GM23338 (cell line): ENCODE measurements at regions not wholly inside any gene's neighbourhood (a gene's known extent, or its start where the extent isn't known, plus 50 kb on each side); places are given as distances from the start of the nearest gene placed in this dataset.

ENCODE experiments used
- CREB1 ChIP-seq: fragments of 250-450 bp; sonication (Bioruptor Pico); IDR thresholded peaks from 2 replicates; pipeline ENCODE4 v1.5.0; 2020; ENCODE audit warnings: low read depth, mild to moderate bottlenecking, moderate library complexity
- ETS1 ChIP-seq: IDR thresholded peaks from 2 replicates; pipeline ENCODE4 v1.6.1; 2016; ENCODE audit warnings: antibody characterized with exemption
- EZH2 ChIP-seq: fragments of 200-600 bp; sonication (generic); IDR thresholded peaks from one replicate; pipeline ENCODE4 v1.8.0; 2017; ENCODE audit warnings: antibody characterized with exemption, mild to moderate bottlenecking, low read depth; ENCODE audit not compliant: unreplicated experiment
- EZH2phosphoT487 ChIP-seq: fragments of 200-600 bp; sonication (generic); IDR thresholded peaks from one replicate; pipeline ENCODE4 v1.8.1; 2018; ENCODE audit warnings: antibody characterized with exemption; ENCODE audit not compliant: unreplicated experiment
- JUNB ChIP-seq: IDR thresholded peaks from one replicate; pipeline ENCODE4 v1.6.1; 2016; ENCODE audit warnings: antibody characterized with exemption; ENCODE audit not compliant: unreplicated experiment
- NANOG ChIP-seq: IDR thresholded peaks from 2 replicates; pipeline ENCODE4 v1.6.1; 2016; ENCODE audit warnings: antibody characterized with exemption, borderline replicate concordance
- POLR2AphosphoS5 ChIP-seq: IDR thresholded peaks from 2 replicates; pipeline ENCODE4 v1.6.1; 2016; ENCODE audit warnings: antibody characterized with exemption, low read depth
- STAT1 ChIP-seq: IDR thresholded peaks from one replicate; pipeline ENCODE4 v1.6.1; 2016; ENCODE audit warnings: antibody characterized with exemption; ENCODE audit not compliant: unreplicated experiment
- ZNF114 ChIP-seq: fragments of 250-450 bp; sonication (Bioruptor Pico); IDR thresholded peaks from 2 replicates; pipeline ENCODE4 v1.5.0; 2020; ENCODE audit warnings: mild to moderate bottlenecking, moderate library complexity
- ZNF331 ChIP-seq: fragments of 250-450 bp; sonication (Bioruptor Pico); IDR thresholded peaks from 2 replicates; pipeline ENCODE4 v1.5.0; 2020; ENCODE audit warnings: low read depth, mild to moderate bottlenecking, moderate library complexity
- ZNF462 ChIP-seq: fragments of 250-450 bp; sonication (Bioruptor Pico); IDR thresholded peaks from 2 replicates; pipeline ENCODE4 v1.5.0; 2020; ENCODE audit warnings: mild to moderate bottlenecking, moderate library complexity
- TF ChIP-seq, protein P1 (sequence below), 2 experiments: fragments of 200-600 bp in 1 of 2; sonication (generic) in 1 of 2; conservative IDR thresholded peaks; 2 replicates each; pipeline versions ENCODE4 v1.5.1 to v1.6.1; 2016 to 2017; ENCODE audit warnings: antibody characterized with exemption in 2 of 2, low read depth in 2 of 2, mild to moderate bottlenecking in 2 of 2, moderate library complexity in 1 of 2
- TF ChIP-seq, protein P2 (sequence below): IDR thresholded peaks from one replicate; pipeline ENCODE4 v1.6.1; 2018; ENCODE audit warnings: antibody characterized with exemption; ENCODE audit not compliant: unreplicated experiment

DNA sequence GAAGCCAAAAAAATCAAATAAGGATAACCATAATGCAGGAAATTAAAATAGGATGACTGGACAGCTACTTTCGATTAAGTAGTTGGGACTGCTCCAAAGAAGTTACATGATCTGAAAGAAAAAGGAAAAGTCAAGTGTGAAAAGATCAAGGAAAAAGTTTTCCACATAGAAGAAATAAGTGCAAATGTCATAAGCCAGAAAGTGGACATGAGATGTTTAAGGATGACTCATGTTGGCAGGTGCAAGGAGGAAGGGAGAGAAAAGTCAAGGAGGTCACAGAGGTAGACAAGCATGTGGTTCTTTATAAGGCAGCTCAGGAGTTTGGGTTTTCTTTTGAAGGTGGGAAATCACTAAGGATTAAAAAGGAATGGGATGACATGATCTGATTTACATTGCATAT is 89.8 kb upstream of the GPRIN3 start:
- TF ChIP-seq, protein P1, sequence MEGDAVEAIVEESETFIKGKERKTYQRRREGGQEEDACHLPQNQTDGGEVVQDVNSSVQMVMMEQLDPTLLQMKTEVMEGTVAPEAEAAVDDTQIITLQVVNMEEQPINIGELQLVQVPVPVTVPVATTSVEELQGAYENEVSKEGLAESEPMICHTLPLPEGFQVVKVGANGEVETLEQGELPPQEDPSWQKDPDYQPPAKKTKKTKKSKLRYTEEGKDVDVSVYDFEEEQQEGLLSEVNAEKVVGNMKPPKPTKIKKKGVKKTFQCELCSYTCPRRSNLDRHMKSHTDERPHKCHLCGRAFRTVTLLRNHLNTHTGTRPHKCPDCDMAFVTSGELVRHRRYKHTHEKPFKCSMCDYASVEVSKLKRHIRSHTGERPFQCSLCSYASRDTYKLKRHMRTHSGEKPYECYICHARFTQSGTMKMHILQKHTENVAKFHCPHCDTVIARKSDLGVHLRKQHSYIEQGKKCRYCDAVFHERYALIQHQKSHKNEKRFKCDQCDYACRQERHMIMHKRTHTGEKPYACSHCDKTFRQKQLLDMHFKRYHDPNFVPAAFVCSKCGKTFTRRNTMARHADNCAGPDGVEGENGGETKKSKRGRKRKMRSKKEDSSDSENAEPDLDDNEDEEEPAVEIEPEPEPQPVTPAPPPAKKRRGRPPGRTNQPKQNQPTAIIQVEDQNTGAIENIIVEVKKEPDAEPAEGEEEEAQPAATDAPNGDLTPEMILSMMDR (conservative IDR thresholded peaks at IDR 0.05; ENCODE audit: low read depth in 2 of 2): no peak
- TF ChIP-seq EZH2 (no peak), ETS1 (no peak), POLR2AphosphoS5 (no peak), JUNB (no peak), STAT1 (no peak), CREB1 (no peak), EZH2phosphoT487 (no peak), ZNF114 (CRISPR knock-in tag) (no peak), ZNF331 (CRISPR knock-in tag) (no peak), NANOG (no peak), ZNF462 (CRISPR knock-in tag) (no peak)
- TF ChIP-seq, protein P2, sequence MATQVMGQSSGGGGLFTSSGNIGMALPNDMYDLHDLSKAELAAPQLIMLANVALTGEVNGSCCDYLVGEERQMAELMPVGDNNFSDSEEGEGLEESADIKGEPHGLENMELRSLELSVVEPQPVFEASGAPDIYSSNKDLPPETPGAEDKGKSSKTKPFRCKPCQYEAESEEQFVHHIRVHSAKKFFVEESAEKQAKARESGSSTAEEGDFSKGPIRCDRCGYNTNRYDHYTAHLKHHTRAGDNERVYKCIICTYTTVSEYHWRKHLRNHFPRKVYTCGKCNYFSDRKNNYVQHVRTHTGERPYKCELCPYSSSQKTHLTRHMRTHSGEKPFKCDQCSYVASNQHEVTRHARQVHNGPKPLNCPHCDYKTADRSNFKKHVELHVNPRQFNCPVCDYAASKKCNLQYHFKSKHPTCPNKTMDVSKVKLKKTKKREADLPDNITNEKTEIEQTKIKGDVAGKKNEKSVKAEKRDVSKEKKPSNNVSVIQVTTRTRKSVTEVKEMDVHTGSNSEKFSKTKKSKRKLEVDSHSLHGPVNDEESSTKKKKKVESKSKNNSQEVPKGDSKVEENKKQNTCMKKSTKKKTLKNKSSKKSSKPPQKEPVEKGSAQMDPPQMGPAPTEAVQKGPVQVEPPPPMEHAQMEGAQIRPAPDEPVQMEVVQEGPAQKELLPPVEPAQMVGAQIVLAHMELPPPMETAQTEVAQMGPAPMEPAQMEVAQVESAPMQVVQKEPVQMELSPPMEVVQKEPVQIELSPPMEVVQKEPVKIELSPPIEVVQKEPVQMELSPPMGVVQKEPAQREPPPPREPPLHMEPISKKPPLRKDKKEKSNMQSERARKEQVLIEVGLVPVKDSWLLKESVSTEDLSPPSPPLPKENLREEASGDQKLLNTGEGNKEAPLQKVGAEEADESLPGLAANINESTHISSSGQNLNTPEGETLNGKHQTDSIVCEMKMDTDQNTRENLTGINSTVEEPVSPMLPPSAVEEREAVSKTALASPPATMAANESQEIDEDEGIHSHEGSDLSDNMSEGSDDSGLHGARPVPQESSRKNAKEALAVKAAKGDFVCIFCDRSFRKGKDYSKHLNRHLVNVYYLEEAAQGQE: no peak
